ENCODE measurements at regions not wholly inside any gene's neighbourhood (a gene's known extent, or its start where the extent isn't known, plus 50 kb on each side); places are given as distances from the start of the nearest gene placed in this dataset.
"Not testable (repeated sequence)": the region's sequence is repeated elsewhere in the genome, so short reads cannot be mapped to it uniquely, and the experiment has no call there.

GRCh38 chr7:113176836-113177235 is 58.5 kb upstream of the SMIM30 start (continued):
- no peak for TF ChIP-seq BMI1 (IDR thresholded peaks at IDR 0.05; ENCODE audit: borderline replicate concordance)
- TF ChIP-seq CBFB (IDR thresholded peaks at IDR 0.05; ENCODE audit: low read depth) = no peak
- TF ChIP-seq, protein P1, sequence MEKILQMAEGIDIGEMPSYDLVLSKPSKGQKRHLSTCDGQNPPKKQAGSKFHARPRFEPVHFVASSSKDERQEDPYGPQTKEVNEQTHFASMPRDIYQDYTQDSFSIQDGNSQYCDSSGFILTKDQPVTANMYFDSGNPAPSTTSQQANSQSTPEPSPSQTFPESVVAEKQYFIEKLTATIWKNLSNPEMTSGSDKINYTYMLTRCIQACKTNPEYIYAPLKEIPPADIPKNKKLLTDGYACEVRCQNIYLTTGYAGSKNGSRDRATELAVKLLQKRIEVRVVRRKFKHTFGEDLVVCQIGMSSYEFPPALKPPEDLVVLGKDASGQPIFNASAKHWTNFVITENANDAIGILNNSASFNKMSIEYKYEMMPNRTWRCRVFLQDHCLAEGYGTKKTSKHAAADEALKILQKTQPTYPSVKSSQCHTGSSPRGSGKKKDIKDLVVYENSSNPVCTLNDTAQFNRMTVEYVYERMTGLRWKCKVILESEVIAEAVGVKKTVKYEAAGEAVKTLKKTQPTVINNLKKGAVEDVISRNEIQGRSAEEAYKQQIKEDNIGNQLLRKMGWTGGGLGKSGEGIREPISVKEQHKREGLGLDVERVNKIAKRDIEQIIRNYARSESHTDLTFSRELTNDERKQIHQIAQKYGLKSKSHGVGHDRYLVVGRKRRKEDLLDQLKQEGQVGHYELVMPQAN (conservative IDR thresholded peaks at IDR 0.05) = no peak
- no peak for TF ChIP-seq MYC (IDR thresholded peaks at IDR 0.05; ENCODE audit: insufficient read depth, insufficient read length, insufficient replicate concordance, low read length, severe bottlenecking)
- no peak for TF ChIP-seq PAX5 (IDR thresholded peaks at IDR 0.05; ENCODE audit: borderline replicate concordance, low read depth, low read length)
- TF ChIP-seq RELB (IDR thresholded peaks at IDR 0.05; ENCODE audit: low read depth) = no peak
- no peak for TF ChIP-seq HDAC6 (IDR thresholded peaks at IDR 0.05; ENCODE audit: unreplicated experiment)
- TF ChIP-seq IKZF2 (IDR thresholded peaks at IDR 0.05) = no peak
- no peak for TF ChIP-seq KLF5 (IDR thresholded peaks at IDR 0.05; ENCODE audit: partially characterized antibody)
- TF ChIP-seq CHD4 (IDR thresholded peaks at IDR 0.05) = no peak
- TF ChIP-seq EED (IDR thresholded peaks at IDR 0.05; ENCODE audit: low read depth) = no peak
- no peak for TF ChIP-seq KDM1A (IDR thresholded peaks at IDR 0.05; ENCODE audit: borderline replicate concordance)

DNA sequence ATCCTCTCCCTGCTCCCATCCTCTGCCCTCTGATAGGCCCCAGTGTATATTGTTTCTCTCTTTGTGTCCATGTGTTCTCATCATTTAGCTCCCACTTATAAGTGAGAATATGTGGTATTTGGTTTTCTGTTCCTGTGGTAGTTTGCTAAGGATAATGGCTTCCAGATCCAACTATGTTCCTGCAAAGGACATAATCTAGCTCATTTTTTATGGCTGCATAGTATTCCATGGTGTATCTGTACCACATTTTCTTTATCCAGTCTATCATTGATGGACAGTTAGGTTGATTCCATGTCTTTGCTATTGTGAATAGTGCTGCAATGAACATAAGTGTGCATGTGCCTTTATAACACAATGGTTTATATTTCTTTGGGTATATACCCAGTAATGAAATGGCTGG is 57.8 kb upstream of the SMIM30 start:
- H3K4me2 ChIP-seq (ENCODE audit: control insufficient read depth, insufficient read depth); H3K4me1 ChIP-seq (ENCODE audit: control insufficient read depth, insufficient read depth, low read length); H3K79me2 ChIP-seq (ENCODE audit: control insufficient read depth, insufficient read depth, low read length); ATAC-seq; H3K27ac ChIP-seq (ENCODE audit: control insufficient read depth, insufficient read depth); in situ Hi-C loops (cut with MboI); H3K9ac ChIP-seq (ENCODE audit: control insufficient read depth, insufficient read depth, low read length); RAD21 ChIA-PET (ENCODE audit: unreplicated experiment); POLR2A ChIA-PET; DNase-seq (ENCODE audit: low read depth, low spot score); intact Hi-C loops (cut with micrococcal nuclease; ENCODE audit: unreplicated experiment); SMC1A ChIA-PET (ENCODE audit: uncharacterized antibody, unreplicated experiment); H3K9me3 ChIP-seq (replicated peaks; ENCODE audit: control insufficient read depth, insufficient read depth, low read length); BruUV-seq (replicated peaks); H3K4me3 ChIP-seq; H3K27me3 ChIP-seq (replicated peaks in 1 of 2; ENCODE audit: control insufficient read depth in 2 of 2, insufficient read depth in 2 of 2, low read length in 1 of 2); FAIRE-seq; H2AFZ ChIP-seq (ENCODE audit: control insufficient read depth, low read depth, low read length); H3K36me3 ChIP-seq (ENCODE audit: control insufficient read depth in 2 of 2, insufficient read depth in 2 of 2, low read length in 1 of 2); H4K20me1 ChIP-seq (ENCODE audit: control insufficient read depth, insufficient read depth): not testable (repeated sequence)
- CTCF ChIA-PET = interaction anchor here (0.5 kb wide), 1 partner anchor 277 kb away, joined by 3 read pairs; no protein-coding TSS in a partner anchor
